B cell (primary cell): ENCODE measurements at regions not wholly inside any gene's neighbourhood (a gene's known extent, or its start where the extent isn't known, plus 50 kb on each side); places are given as distances from the start of the nearest gene placed in this dataset.

Experiments
- ATAC-seq: fragments of 200-7000 bp; cut with Tn5 transposase; one replicate; pipeline ENCODE4 v1.10.0; 2021; ENCODE audit warnings: low read depth, mild to moderate bottlenecking, moderate number of reproducible peaks, moderate library complexity
- CTCF ChIA-PET: fragments of 350-600 bp; sonication (Branson Sonifier 250); formaldehyde crosslinking; loops from one replicate; lab custom pipeline; 2021; ENCODE audit warnings: antibody characterized with exemption, inconsistent platforms; lab: Charles Lee
- POLR2A ChIA-PET: fragments of 350-600 bp; sonication (Branson Sonifier 250); formaldehyde crosslinking; loops from one replicate; lab custom pipeline; 2021; ENCODE audit warnings: antibody characterized with exemption; lab: Charles Lee
- DNase-seq: peaks from one replicate; pipeline ENCODE4 v3.0.0; 2013
- H2AFZ ChIP-seq: 2 replicates; pipeline ENCODE4 v1.6.1; 2012; ENCODE audit warnings: mild to moderate bottlenecking, low read depth, low read length; ENCODE audit not compliant: insufficient read depth, poor library complexity, severe bottlenecking
- H3K27ac ChIP-seq, 2 donors: 1 replicate in 1 of 2; 2 replicates in 1 of 2; pipeline ENCODE4 v1.5.1; 2012 to 2013; ENCODE audit warnings: low read length in 2 of 2, mild to moderate bottlenecking in 2 of 2, moderate library complexity in 1 of 2
- H3K27me3 ChIP-seq, 4 experiments: fragments of 200-600 bp in 1 of 4; sonication (generic) in 1 of 4; replicated peaks in 1 of 4; 1 replicate in 2 of 4; 2 replicates in 2 of 4; pipeline versions ENCODE4 v1.6.1 to v1.7.0; 2013 to 2016; ENCODE audit warnings: low read length in 3 of 4, mild to moderate bottlenecking in 2 of 4, mixed read lengths in 1 of 4, moderate library complexity in 1 of 4; ENCODE audit not compliant: insufficient read depth in 4 of 4, control insufficient read depth in 3 of 4; ENCODE audit errors: control extremely low read depth in 1 of 4
- H3K36me3 ChIP-seq, 2 experiments: replicated peaks in 1 of 2; 1 replicate in 1 of 2; 2 replicates in 1 of 2; pipeline versions ENCODE4 v1.6.1 to v1.7.1; 2013; ENCODE audit warnings: low read length in 1 of 2; ENCODE audit not compliant: insufficient read depth in 2 of 2, control insufficient read depth in 1 of 2; ENCODE audit errors: control extremely low read depth in 1 of 2, extremely low read depth in 1 of 2
- H3K4me1 ChIP-seq, 2 donors: fragments of 200-600 bp in 1 of 2; sonication (generic) in 1 of 2; 1 replicate in 1 of 2; 2 replicates in 1 of 2; pipeline versions ENCODE4 v1.5.1 to v1.6.1; 2013 to 2017; ENCODE audit warnings: low read length in 2 of 2; ENCODE audit not compliant: control insufficient read depth in 2 of 2, insufficient read depth in 2 of 2
- H3K4me2 ChIP-seq: replicated peaks from 2 replicates; pipeline ENCODE3; 2012; ENCODE audit warnings: mild to moderate bottlenecking, low read depth, low read length; ENCODE audit not compliant: poor library complexity, severe bottlenecking
- H3K4me3 ChIP-seq, 5 experiments: fragments of 200-600 bp in 1 of 5; sonication (generic) in 1 of 5; 1 replicate in 3 of 5; 2 replicates in 2 of 5; pipeline versions ENCODE4 v1.5.1 to v1.7.0; 2011 to 2016; ENCODE audit warnings: low read length in 4 of 5, mild to moderate bottlenecking in 4 of 5, low read depth in 2 of 5, control low read depth in 1 of 5, moderate library complexity in 1 of 5; ENCODE audit not compliant: insufficient read depth in 1 of 5; ENCODE audit errors: control extremely low read depth in 1 of 5, extremely low read depth in 1 of 5
- H3K79me2 ChIP-seq: fragments of 200-600 bp; sonication (generic); one replicate; pipeline ENCODE4 v1.6.0; 2016; ENCODE audit warnings: low read length; ENCODE audit not compliant: control insufficient read depth, insufficient read depth
- H3K9ac ChIP-seq: fragments of 200-600 bp; sonication (generic); 2 replicates; pipeline ENCODE4 v1.6.1; 2017; ENCODE audit warnings: mild to moderate bottlenecking, low read length, moderate library complexity
- H3K9me3 ChIP-seq, 3 donors: one replicate each; pipeline versions ENCODE4 v1.6.1 to v1.7.1; 2013; ENCODE audit warnings: low read length in 2 of 3; ENCODE audit not compliant: control insufficient read depth in 2 of 3, insufficient read depth in 1 of 3; ENCODE audit errors: control extremely low read depth in 1 of 3
- H4K20me1 ChIP-seq: 2 replicates; pipeline ENCODE4 v1.6.0; 2012; ENCODE audit warnings: mild to moderate bottlenecking, low read length; ENCODE audit not compliant: insufficient read depth, control insufficient read depth, poor library complexity, severe bottlenecking
- H3K27ac Mint-ChIP-seq: one replicate; pipeline ENCODE4 v1.8.0; 2021; ENCODE audit warnings: mixed read lengths
- H3K27me3 Mint-ChIP-seq: one replicate; pipeline ENCODE4 v1.8.0; 2021; ENCODE audit warnings: mixed read lengths
- H3K4me1 Mint-ChIP-seq: one replicate; pipeline ENCODE4 v1.8.0; 2021; ENCODE audit warnings: mixed read lengths
- H3K4me3 Mint-ChIP-seq: one replicate; pipeline ENCODE4 v1.8.0; 2021; ENCODE audit warnings: mixed read lengths
- H3K9me3 Mint-ChIP-seq: one replicate; pipeline ENCODE4 v1.8.0; 2022; ENCODE audit warnings: mixed read lengths; ENCODE audit not compliant: insufficient read depth
- EZH2 ChIP-seq: IDR thresholded peaks from 2 replicates; pipeline ENCODE4 v1.6.1; 2012; ENCODE audit warnings: borderline replicate concordance, low read depth, mild to moderate bottlenecking, moderate library complexity, low read length; ENCODE audit not compliant: insufficient read depth, poor library complexity, severe bottlenecking
- WGBS: methylation state at CpG from one replicate; pipeline ENCODE4 v1.1.5; 2013; ENCODE audit warnings: missing lambda C conversion rate; ENCODE audit not compliant: insufficient coverage; 5-methylcytosine and 5-hydroxymethylcytosine counted together
- intact Hi-C: fragments of 100-400 bp; cut with micrococcal nuclease; formaldehyde crosslinking; loops from one replicate; pipeline ENCODE4 v1.10.0; 2022
- TF ChIP-seq, protein P1 (sequence below): fragments of 200-600 bp; IDR thresholded peaks from one replicate; pipeline ENCODE4 v1.8.0; 2022; ENCODE audit warnings: antibody characterized with exemption, mild to moderate bottlenecking

DNA sequence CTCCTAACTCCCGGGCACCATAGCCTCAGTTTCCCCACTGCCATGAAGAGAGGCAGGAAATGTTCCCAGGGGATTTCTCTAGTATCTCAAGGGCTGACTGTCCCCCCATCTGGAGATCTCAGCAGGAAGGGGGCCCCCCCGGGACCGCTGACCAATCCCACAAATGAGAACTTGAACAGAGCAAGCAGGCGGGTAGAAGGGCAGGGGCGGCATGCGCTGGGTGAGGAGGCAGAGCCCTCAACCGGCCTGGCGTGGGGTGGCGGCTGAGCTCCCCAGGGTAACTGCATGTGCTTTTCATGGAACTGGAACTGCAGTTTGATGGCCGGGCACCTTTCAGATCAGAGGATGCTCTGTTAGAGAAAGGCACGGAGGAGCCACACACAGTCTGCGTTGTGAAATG, 144.5 kb downstream of the CTTN start:
- Histone ChIP-seq H3K9ac (no peak overlapping the region), H3K9me3 (peaks cover 0 to 14% (median 0%) of the 10 kb centered on the region in 3 donors), H3K4me1 (no peaks in the 10 kb centered on the region), H3K4me3 (no peak overlapping the region), H3K36me3 (no peaks in the 10 kb centered on the region), H3K27ac (no peak overlapping the region), H3K79me2 (no peaks in the 10 kb centered on the region), H3K4me2 (no peak overlapping the region), H4K20me1 (no peaks in the 10 kb centered on the region), H2AFZ (no peak overlapping the region), H3K27me3 (no peaks in the 10 kb centered on the region)
- 87% methylated on average over 9 of the region's 12 CpGs for WGBS
- CTCF ChIA-PET: no interaction called here
- POLR2A ChIA-PET: no interaction called here
- Mint-ChIP-seq H3K27me3 (no peaks in the 10 kb centered on the region), H3K4me1 (no peaks in the 10 kb centered on the region), H3K9me3 (no peaks in the 10 kb centered on the region), H3K4me3 (no peak overlapping the region), H3K27ac (no peak overlapping the region)
- DNase-seq: no peak
- intact Hi-C loops: no loop called here
- ATAC-seq: no peak
- TF ChIP-seq, protein P1, sequence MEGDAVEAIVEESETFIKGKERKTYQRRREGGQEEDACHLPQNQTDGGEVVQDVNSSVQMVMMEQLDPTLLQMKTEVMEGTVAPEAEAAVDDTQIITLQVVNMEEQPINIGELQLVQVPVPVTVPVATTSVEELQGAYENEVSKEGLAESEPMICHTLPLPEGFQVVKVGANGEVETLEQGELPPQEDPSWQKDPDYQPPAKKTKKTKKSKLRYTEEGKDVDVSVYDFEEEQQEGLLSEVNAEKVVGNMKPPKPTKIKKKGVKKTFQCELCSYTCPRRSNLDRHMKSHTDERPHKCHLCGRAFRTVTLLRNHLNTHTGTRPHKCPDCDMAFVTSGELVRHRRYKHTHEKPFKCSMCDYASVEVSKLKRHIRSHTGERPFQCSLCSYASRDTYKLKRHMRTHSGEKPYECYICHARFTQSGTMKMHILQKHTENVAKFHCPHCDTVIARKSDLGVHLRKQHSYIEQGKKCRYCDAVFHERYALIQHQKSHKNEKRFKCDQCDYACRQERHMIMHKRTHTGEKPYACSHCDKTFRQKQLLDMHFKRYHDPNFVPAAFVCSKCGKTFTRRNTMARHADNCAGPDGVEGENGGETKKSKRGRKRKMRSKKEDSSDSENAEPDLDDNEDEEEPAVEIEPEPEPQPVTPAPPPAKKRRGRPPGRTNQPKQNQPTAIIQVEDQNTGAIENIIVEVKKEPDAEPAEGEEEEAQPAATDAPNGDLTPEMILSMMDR: no peak
- TF ChIP-seq EZH2: no peak

DNA sequence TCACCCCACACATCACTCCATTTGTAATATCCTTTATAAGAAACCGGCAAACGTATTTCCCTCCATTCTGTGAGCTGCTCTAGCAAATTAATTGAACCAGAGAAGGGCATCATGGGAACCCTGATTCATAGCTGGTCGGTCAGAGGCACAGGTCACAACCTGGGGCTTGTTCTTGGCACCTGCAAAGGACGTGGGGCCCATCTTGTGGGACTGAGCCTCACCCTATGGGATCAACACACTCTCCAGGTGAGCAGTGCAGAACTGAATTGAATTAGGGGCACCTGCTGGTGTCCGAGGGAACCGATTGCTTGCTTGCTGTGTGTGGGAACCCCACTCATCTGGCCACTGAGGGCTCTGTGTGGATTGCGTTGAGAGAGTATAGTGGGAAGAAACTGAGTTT, 145.3 kb downstream of the CTTN start:
- TF ChIP-seq, protein P1: no peak
- TF ChIP-seq EZH2: no peak
- intact Hi-C loops: no loop called here
- H3K4me2 ChIP-seq: no peak overlapping the region
- H3K9ac ChIP-seq: no peak overlapping the region
- WGBS: 75% methylated on average over 5 of the region's 7 CpGs
- H3K4me1 ChIP-seq: no peaks in the 10 kb centered on the region
- Mint-ChIP-seq H3K4me3 (no peak overlapping the region), H3K27me3 (no peaks in the 10 kb centered on the region), H3K9me3 (no peaks in the 10 kb centered on the region), H3K27ac (no peak overlapping the region), H3K4me1 (no peaks in the 10 kb centered on the region)
- H2AFZ ChIP-seq: no peak overlapping the region
- no peaks in the 10 kb centered on the region for H4K20me1 ChIP-seq
- H3K27ac ChIP-seq: no peak overlapping the region
- no peaks in the 10 kb centered on the region for H3K79me2 ChIP-seq
- H3K36me3 ChIP-seq: no peaks in the 10 kb centered on the region
- H3K27me3 ChIP-seq: no peaks in the 10 kb centered on the region
- H3K9me3 ChIP-seq: peaks cover 0 to 14% (median 0%) of the 10 kb centered on the region in 3 donors
- DNase-seq (no peak), ATAC-seq (no peak)
- H3K4me3 ChIP-seq: no peak overlapping the region
- ChIA-PET POLR2A (no interaction called here), CTCF (no interaction called here)
